CD4-positive, alpha-beta T cell treated with Interleukin-4 for 1 hour (primary cell): ENCODE measurements at regions not wholly inside any gene's neighbourhood (a gene's known extent, or its start where the extent isn't known, plus 50 kb on each side); places are given as distances from the start of the nearest gene placed in this dataset.
"Not testable (repeated sequence)": the region's sequence is repeated elsewhere in the genome, so short reads cannot be mapped to it uniquely, and the experiment has no call there.

ENCODE experiments used
- DNase-seq, 2 donors: peaks; one replicate each; pipeline ENCODE4 v3.0.0-alpha.2; 2020 to 2022

DNA sequence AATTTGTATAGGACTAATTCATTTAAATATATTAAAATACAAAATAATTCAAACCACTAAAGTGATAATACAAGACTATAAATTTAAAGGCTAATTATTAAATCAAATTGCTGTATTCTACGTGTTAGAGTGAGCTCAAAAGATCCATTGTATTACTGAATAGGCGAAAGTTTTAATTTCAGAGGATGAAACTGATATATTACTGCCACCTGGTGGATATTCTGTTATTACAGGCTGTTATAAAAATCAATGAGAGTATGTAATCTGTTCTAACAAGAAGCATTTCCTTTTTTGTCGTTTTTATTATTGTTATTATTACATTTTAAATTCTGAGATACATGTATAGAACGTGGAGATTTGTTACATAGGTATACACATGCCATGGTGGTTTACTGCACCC lies 1239.6 kb upstream of the USP9Y start:
- DNase-seq, result peak in 1 of 2 donors; percentile 0

DNA sequence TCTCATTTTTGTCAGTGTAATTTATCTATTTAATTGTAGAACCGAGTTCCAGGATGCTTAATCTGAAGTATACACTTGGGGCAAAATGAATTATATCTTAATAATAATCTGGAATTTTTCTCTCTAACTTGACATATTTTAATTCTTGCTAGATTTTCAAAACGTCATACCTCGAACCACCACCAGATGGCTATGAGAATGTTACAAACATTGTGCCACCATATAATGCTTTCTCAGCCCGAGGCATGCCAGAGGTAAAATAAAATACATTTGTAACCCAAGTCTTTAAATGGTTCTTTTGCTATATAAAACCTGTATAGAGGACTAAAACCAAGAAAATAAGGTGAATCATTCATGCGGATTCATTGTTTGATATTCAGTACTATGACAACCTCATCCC lies 1234.3 kb upstream of the USP9Y start:
- DNase-seq, result not testable (repeated sequence)
